HG02763 (cell line): ENCODE measurements at regions not wholly inside any gene's neighbourhood (a gene's known extent, or its start where the extent isn't known, plus 50 kb on each side); places are given as distances from the start of the nearest gene placed in this dataset.

ENCODE experiments used
- ATAC-seq: cut with Tn5 transposase; IDR thresholded peaks from one replicate; pipeline ENCODE4 v1.9.1; 2021; ENCODE audit warnings: mild to moderate bottlenecking, moderate library complexity; ENCODE audit not compliant: unreplicated experiment

DNA sequence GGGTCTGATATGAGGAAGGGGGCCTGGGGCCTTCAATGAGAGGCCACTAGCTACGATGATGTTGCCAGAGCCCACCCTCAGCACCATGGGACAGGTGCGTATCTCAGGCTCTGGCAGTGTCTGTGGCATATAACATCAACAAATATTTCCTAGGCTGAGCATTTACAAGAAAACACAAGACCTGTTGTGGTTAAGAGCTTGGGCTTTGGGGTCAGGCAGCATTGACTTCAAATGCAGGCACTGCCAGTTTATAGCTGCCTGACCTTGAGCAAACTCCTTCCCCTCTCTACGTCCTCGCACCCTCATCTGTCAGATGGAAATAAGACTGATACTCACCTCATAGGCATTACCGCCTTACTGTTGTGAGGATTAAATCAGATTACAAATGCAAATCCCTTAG, 156.0 kb downstream of the KATNAL1 start:
- no peak for ATAC-seq

- ATAC-seq = no peak
Measured at GRCh38 chr13:30149248-30149647, 158.1 kb downstream of the KATNAL1 start.

GRCh38 chr13:30148786-30149185, 158.6 kb downstream of the KATNAL1 start:
- ATAC-seq = no peak

- no peak for ATAC-seq
Measured at GRCh38 chr13:30148171-30148754, 159.1 kb downstream of the KATNAL1 start.

DNA sequence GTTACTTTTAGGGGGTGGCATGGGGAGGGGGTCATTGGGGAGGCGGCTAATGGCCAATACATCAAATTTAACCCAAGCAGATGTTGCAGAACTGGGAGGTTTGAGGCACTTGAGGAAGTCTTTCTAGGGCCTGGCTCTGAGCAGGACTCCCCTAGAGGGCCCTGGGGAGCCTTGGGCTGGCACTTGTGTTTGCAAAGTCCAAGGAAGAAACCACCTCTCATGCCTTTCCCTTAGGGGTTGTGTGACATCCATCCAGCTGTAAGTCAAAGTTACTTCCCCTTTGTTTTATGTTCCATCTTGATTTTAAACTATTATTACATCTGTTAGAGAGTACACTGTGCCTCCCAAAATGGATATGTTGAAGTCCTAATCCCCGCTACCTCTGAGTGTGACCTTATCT, 159.9 kb downstream of the KATNAL1 start:
- no peak for ATAC-seq

GRCh38 chr13:30147015-30147414, 160.3 kb downstream of the KATNAL1 start:
- no peak for ATAC-seq

GRCh38 chr13:30145709-30146367, 161.5 kb downstream of the KATNAL1 start:
- ATAC-seq = peak; percentile 55

GRCh38 chr13:30143666-30144400, 163.5 kb downstream of the KATNAL1 start:
- ATAC-seq = no peak

DNA sequence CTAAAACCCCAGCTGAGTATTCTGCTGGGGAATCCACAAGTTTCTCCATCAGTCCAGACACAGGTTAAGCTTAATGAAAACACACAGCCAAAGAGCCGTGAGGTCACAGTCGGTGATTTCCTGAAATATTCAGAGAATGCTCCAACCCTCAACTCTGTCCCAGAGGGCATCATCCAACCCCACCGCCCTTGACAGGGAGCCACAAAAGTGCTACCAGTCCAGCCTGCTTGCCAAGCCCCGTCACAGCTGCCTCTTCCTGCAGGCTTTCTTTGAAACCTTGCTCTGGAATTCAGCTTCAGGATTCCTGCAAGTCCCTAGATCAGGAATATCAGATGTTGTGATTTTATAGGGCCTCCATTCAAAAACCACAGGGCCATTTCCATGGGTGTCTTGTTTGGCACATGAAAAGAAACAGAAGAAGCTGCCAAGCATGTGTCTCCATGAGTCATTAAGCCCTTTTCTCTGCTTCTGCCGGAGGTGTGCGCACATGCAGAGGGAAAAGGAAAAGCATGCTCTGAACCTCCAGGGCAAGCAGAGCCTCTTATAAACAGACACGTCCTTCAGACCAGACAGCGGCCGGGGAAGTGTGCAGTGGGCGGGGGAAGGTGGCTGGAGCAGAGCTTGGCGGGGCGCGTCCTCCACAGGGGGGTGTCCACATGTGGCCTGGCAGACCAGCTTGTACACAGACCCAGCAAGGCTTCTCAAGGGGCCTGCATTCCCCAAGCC, 164.7 kb downstream of the KATNAL1 start:
- ATAC-seq = no peak

DNA sequence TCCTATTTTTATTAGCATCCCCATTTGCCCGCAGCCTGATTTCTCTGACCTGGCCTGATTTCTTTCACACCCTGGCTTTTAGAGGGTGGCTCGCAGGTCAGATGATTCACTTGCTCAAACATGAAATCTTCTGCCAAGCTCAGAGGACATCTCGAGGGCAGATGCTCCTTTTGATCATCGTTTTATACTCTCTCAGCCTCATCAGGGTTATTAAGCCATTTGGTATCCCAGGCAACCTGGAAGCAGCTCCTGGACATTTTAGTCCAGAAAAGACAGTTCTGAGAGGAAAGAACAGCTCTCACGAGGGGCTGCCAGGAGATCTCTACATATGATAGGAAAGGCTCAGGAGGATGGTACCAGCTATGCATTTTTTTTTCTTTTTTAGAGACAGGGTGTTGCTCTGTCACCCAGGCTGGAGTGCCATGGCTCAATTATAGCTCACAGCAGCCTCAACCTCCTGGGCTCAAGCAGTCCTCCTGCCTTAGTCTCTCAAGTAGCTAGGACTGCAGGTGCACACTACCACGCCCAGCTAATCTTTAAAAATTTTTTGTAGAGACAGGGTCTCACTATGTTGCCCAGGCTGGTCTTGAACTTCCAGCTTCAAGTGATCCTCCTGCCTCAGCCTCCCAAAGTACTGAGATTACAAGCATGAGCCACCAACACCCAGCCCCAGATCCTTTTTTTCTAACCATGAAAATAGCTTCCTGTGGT, 165.4 kb downstream of the KATNAL1 start:
- no peak for ATAC-seq

DNA sequence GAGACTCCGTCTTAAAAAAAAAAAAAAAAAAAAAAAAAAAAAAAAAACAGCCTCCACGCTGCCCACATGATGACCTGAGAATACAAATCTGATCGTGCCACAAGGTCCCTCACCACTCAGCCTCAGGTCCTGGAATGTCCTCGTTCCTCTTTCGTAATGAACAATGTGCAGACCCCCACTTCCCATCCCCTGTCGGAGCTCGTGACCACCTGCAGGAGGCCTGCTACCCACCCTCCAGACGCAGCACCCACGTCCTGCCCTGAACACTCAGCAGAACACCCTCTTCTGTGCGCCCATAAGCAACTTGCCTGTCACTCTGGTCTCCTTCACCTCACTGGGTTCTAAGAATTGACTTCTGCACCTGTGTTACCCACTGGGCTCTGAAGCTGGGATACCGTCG, 166.4 kb downstream of the KATNAL1 start:
- no peak for ATAC-seq

DNA sequence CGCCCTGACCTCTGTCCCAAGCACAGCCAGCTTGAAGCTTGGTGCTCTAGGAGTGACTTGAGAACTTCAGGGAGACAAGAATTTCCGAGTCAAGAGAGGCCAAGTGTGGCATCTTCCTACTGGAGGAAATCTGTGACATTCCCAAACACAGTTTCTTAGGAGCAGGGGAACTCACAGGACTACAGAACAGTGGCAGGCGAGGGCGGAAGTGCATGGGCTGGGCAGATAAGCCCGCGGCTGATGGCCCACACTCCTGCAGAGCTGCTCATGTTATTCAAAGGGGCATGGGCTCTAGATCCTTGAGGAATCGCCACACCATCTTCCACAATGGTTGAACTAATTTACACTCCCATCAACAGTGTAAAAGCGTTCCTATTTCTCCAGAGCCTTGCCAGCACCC, 168.8 kb downstream of the KATNAL1 start:
- ATAC-seq = no peak

GRCh38 chr13:30135868-30136267, 171.5 kb downstream of the KATNAL1 start:
- no peak for ATAC-seq

DNA sequence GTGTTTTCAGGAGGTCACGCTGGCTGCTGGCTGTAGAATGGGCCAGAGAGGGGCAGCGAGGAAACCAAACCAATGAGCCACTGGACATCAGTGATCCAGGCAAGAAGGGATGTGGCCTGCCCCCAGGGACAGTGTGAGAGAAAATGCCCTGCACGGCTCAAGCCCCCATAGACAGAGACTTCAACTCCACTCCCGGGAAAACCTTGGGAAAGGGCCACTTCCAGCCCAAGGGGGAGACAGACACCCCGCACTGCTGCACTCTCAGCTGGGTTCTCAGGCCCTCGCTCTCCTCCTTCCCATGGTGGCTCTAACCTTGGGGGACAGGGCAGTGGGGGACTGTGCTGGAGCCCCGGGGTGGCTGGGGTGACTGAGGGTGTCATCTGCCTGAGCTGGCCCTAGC, 172.0 kb downstream of the KATNAL1 start:
- no peak for ATAC-seq

GRCh38 chr13:30134578-30134977, 172.8 kb downstream of the KATNAL1 start:
- ATAC-seq = no peak

DNA sequence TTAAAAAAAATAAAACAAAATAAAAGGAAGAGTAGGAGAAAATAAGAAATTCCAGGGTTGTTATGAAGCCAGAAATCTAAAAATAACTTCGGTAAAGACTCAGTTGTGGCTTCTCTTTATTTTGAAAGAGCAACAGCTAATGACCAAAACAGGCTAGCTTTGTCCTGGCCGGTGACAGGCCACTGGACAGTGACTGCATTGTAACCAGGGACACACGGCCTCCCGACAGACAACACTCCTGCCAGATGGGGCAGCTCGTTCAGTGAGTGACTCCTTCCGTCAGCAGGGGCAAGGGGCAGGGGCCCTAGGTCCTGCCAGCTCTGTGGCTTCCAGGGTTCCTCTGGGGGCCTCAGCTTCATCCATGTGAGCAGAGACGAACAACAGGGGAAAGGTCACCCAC, 173.4 kb downstream of the KATNAL1 start:
- ATAC-seq = no peak

GRCh38 chr13:30133554-30133912, 173.8 kb downstream of the KATNAL1 start:
- ATAC-seq = no peak

- peak; percentile 85 for ATAC-seq
Measured at GRCh38 chr13:30132623-30133553, 174.5 kb downstream of the KATNAL1 start.

- no peak for ATAC-seq
Measured at GRCh38 chr13:30129411-30129810, 177.9 kb downstream of the KATNAL1 start.

- peak; percentile 42 for ATAC-seq
Measured at GRCh38 chr13:30128591-30128990, 178.8 kb downstream of the KATNAL1 start.
